ENCODE measurements at regions not wholly inside any gene's neighbourhood (a gene's known extent, or its start where the extent isn't known, plus 50 kb on each side); places are given as distances from the start of the nearest gene placed in this dataset.

GRCh38 chr10:44164251-44164956 is 220.5 kb downstream of the CXCL12 start:
- TF ChIP-seq SP1 (IDR thresholded peaks at IDR 0.05) (no peak), FOXA1 (IDR thresholded peaks at IDR 0.05) (no peak), REST (IDR thresholded peaks at IDR 0.05) (no peak), TAF1 (conservative IDR thresholded peaks at IDR 0.05) (no peak), CTCF (IDR thresholded peaks at IDR 0.05; ENCODE audit: low read depth, low read length, missing input control) (no peak), JUND (IDR thresholded peaks at IDR 0.05) (no peak), MAX (IDR thresholded peaks at IDR 0.05) (no peak), HNF4G (IDR thresholded peaks at IDR 0.05) (no peak), FOXA2 (IDR thresholded peaks at IDR 0.05) (no peak), RXRA (IDR thresholded peaks at IDR 0.05) (no peak), HNF4A (conservative IDR thresholded peaks at IDR 0.05) (no peak), RAD21 (IDR thresholded peaks at IDR 0.05) (no peak), ZBTB33 (IDR thresholded peaks at IDR 0.05) (no peak), YY1 (IDR thresholded peaks at IDR 0.05) (no peak), NR2F2 (IDR thresholded peaks at IDR 0.05) (no peak), ATF3 (IDR thresholded peaks at IDR 0.05) (no peak), GABPA (IDR thresholded peaks at IDR 0.05 in 1 of 2, conservative IDR thresholded peaks at IDR 0.05 in 1 of 2) (no peak), EGR1 (IDR thresholded peaks at IDR 0.05; ENCODE audit: low read depth in 2 of 2) (no peak)
- Histone ChIP-seq H3K9me3 (ENCODE audit: control insufficient read depth in 4 of 4, low read length in 3 of 4) (no peaks in the 10 kb centered on the region), H3K27ac (ENCODE audit: low read depth in 1 of 2, low read length in 2 of 2) (no peak overlapping the region), H3K9ac (ENCODE audit: low read depth in 1 of 2, low read length in 2 of 2) (no peak overlapping the region), H3K36me3 (ENCODE audit: control insufficient read depth in 4 of 4, insufficient read depth in 3 of 4, low read depth in 1 of 4, low read length in 3 of 4) (no peaks in the 10 kb centered on the region), H3K4me3 (ENCODE audit: low read depth in 1 of 3, low read length in 3 of 3) (no peak overlapping the region), H3K4me1 (ENCODE audit: control insufficient read depth in 4 of 4, insufficient read depth in 4 of 4, low read length in 3 of 4) (peaks cover 0 to 1% (median 0%) of the 10 kb centered on the region in 4 donors), H3K27me3 (ENCODE audit: control insufficient read depth in 4 of 4, insufficient read depth in 4 of 4, low read length in 3 of 4) (no peaks in the 10 kb centered on the region)
- DNase-seq (ENCODE audit: low spot score) = no peak
- 75% methylated on average over 3 of the region's 3 CpGs for WGBS

Measured in liver (tissue), 8 donors.